Suprapubic skin (tissue), 4 donors: ENCODE measurements at regions not wholly inside any gene's neighbourhood (a gene's known extent, or its start where the extent isn't known, plus 50 kb on each side); places are given as distances from the start of the nearest gene placed in this dataset.

Source experiments
- DNase-seq, 2 donors: peaks; one replicate each; pipeline ENCODE4 v3.0.0-alpha.2; 2019; ENCODE audit warnings: low spot score in 2 of 2
- H3K27ac ChIP-seq: fragments of 200-600 bp; sonication (generic); one replicate; pipeline ENCODE4 v1.5.1; 2019
- H3K27me3 ChIP-seq: fragments of 200-600 bp; sonication (generic); one replicate; pipeline ENCODE4 v1.5.1; 2019
- H3K36me3 ChIP-seq: fragments of 200-600 bp; sonication (generic); one replicate; pipeline ENCODE4 v1.5.1; 2019
- H3K4me1 ChIP-seq: fragments of 200-600 bp; sonication (generic); one replicate; pipeline ENCODE4 v1.5.1; 2019
- H3K4me3 ChIP-seq: fragments of 200-600 bp; sonication (generic); one replicate; pipeline ENCODE4 v1.5.1; 2019; ENCODE audit warnings: mild to moderate bottlenecking
- H3K9me3 ChIP-seq: fragments of 200-600 bp; sonication (generic); one replicate; pipeline ENCODE4 v1.5.1; 2019
- CTCF ChIP-seq, 2 donors: fragments of 200-600 bp in 1 of 2; fragments of 450-650 bp in 1 of 2; sonication (generic) in 1 of 2; IDR thresholded peaks; one replicate each; pipeline ENCODE4 v1.5.1; 2016 to 2019; ENCODE audit warnings: antibody characterized with exemption in 2 of 2, mild to moderate bottlenecking in 1 of 2, moderate library complexity in 1 of 2
- EP300 ChIP-seq: sonication (generic); formaldehyde crosslinking; IDR thresholded peaks from one replicate; pipeline ENCODE4 v1.6.1; 2017; ENCODE audit warnings: antibody characterized with exemption
- POLR2A ChIP-seq, 2 donors: fragments of 450-650 bp; IDR thresholded peaks; one replicate each; pipeline ENCODE4 v1.6.1; 2017; ENCODE audit warnings: antibody characterized with exemption in 2 of 2, mild to moderate bottlenecking in 2 of 2, moderate library complexity in 2 of 2
- POLR2AphosphoS5 ChIP-seq, 3 donors: sonication (generic); formaldehyde crosslinking; IDR thresholded peaks; one replicate each; pipeline ENCODE4 v1.6.1; 2017; ENCODE audit warnings: antibody characterized with exemption in 3 of 3
- WGBS: methylation state at CpG from one replicate; pipeline ENCODE4 v1.1.5; 2018; 5-methylcytosine and 5-hydroxymethylcytosine counted together

- DNase-seq: peak in 1 of 2 donors; percentile 73
- Histone ChIP-seq H3K9me3 (no peaks in the 10 kb centered on the region), H3K36me3 (no peaks in the 10 kb centered on the region), H3K4me3 (no peak overlapping the region), H3K27me3 (peaks cover 3% of the 10 kb centered on the region), H3K27ac (no peak overlapping the region), H3K4me1 (peaks cover 33% of the 10 kb centered on the region)
- 48% methylated on average over 7 of the region's 7 CpGs for WGBS
- TF ChIP-seq POLR2A (IDR thresholded peaks at IDR 0.05): no peak
- no peak for TF ChIP-seq EP300
- no peak for TF ChIP-seq POLR2AphosphoS5 (IDR thresholded peaks at IDR 0.05)
- TF ChIP-seq CTCF (IDR thresholded peaks at IDR 0.05): no peak
Measured at GRCh38 chr5:133848341-133848811, 120.0 kb downstream of the C5orf15 start.

- Histone ChIP-seq H3K27ac (no peak overlapping the region), H3K4me3 (no peak overlapping the region), H3K9me3 (no peaks in the 10 kb centered on the region), H3K27me3 (peaks cover 3% of the 10 kb centered on the region), H3K36me3 (no peaks in the 10 kb centered on the region), H3K4me1 (peaks cover 36% of the 10 kb centered on the region)
- no peak for TF ChIP-seq POLR2AphosphoS5 (IDR thresholded peaks at IDR 0.05)
- no peak for TF ChIP-seq CTCF (IDR thresholded peaks at IDR 0.05)
- TF ChIP-seq POLR2A (IDR thresholded peaks at IDR 0.05): no peak
- no peak for TF ChIP-seq EP300
- WGBS: 86% methylated on average over 4 of the region's 5 CpGs
- DNase-seq: peak in 1 of 2 donors; percentile 53
Measured at GRCh38 chr5:133847886-133848285, 120.5 kb downstream of the C5orf15 start.

- Histone ChIP-seq H3K36me3 (no peaks in the 10 kb centered on the region), H3K27me3 (peaks cover 3% of the 10 kb centered on the region), H3K4me3 (no peak overlapping the region), H3K4me1 (peaks cover 36% of the 10 kb centered on the region), H3K9me3 (no peaks in the 10 kb centered on the region), H3K27ac (no peak overlapping the region)
- WGBS: 100% methylated on average over 4 of the region's 6 CpGs
- TF ChIP-seq POLR2AphosphoS5 (IDR thresholded peaks at IDR 0.05) (no peak), EP300 (no peak), CTCF (IDR thresholded peaks at IDR 0.05) (no peak)
- DNase-seq: peak in 1 of 2 donors; percentile 77
Measured at GRCh38 chr5:133847301-133847700, 121.1 kb downstream of the C5orf15 start.

- peak in 1 of 2 donors; percentile 65 for DNase-seq
- H3K36me3 ChIP-seq: no peaks in the 10 kb centered on the region
- H3K27me3 ChIP-seq: peaks cover 3% of the 10 kb centered on the region
- no peaks in the 10 kb centered on the region for H3K9me3 ChIP-seq
- 68% methylated on average over 8 of the region's 8 CpGs for WGBS
- peaks cover 36% of the 10 kb centered on the region for H3K4me1 ChIP-seq
- no peak overlapping the region for H3K4me3 ChIP-seq
- H3K27ac ChIP-seq: no peak overlapping the region
- no peak for TF ChIP-seq POLR2A (IDR thresholded peaks at IDR 0.05)
- no peak for TF ChIP-seq POLR2AphosphoS5 (IDR thresholded peaks at IDR 0.05)
- TF ChIP-seq CTCF (IDR thresholded peaks at IDR 0.05): no peak
- no peak for TF ChIP-seq EP300
Measured at GRCh38 chr5:133846478-133847226, 121.8 kb downstream of the C5orf15 start.

- DNase-seq: no peak
Measured at GRCh38 chr5:133845271-133845670, 123.2 kb downstream of the C5orf15 start.

More at GRCh38 chr5:133845271-133845670, 123.2 kb downstream of the C5orf15 start:
- Histone ChIP-seq H3K36me3 (no peaks in the 10 kb centered on the region), H3K4me3 (no peak overlapping the region), H3K27me3 (peaks cover 3% of the 10 kb centered on the region), H3K4me1 (peaks cover 36% of the 10 kb centered on the region), H3K9me3 (no peaks in the 10 kb centered on the region), H3K27ac (peak overlapping the region; percentile 79)
- TF ChIP-seq EP300 (no peak), POLR2A (IDR thresholded peaks at IDR 0.05) (no peak), CTCF (IDR thresholded peaks at IDR 0.05) (no peak), POLR2AphosphoS5 (IDR thresholded peaks at IDR 0.05) (no peak)
- WGBS: 44% methylated on average over 2 of the region's 2 CpGs
